HG02759 (cell line): ENCODE measurements at regions not wholly inside any gene's neighbourhood (a gene's known extent, or its start where the extent isn't known, plus 50 kb on each side); places are given as distances from the start of the nearest gene placed in this dataset.
"Not testable (repeated sequence)": the region's sequence is repeated elsewhere in the genome, so short reads cannot be mapped to it uniquely, and the experiment has no call there.

Source experiments
- ATAC-seq: cut with Tn5 transposase; IDR thresholded peaks from one replicate; pipeline ENCODE4 v1.9.1; 2021; ENCODE audit warnings: mild to moderate bottlenecking, moderate library complexity; ENCODE audit not compliant: unreplicated experiment

GRCh38 chr2:207321514-207321913 is 155.8 kb upstream of the KLF7 start:
- ATAC-seq, result no peak

- no peak for ATAC-seq
These were observed 158.3 kb upstream of the KLF7 start for GRCh38 chr2:207324001-207324400.

GRCh38 chr2:207327513-207327912 is 161.8 kb upstream of the KLF7 start:
- ATAC-seq, result no peak

GRCh38 chr2:207328944-207329386 is 163.2 kb upstream of the KLF7 start:
- peak; percentile 42 for ATAC-seq

- ATAC-seq, result peak; percentile 64
These were observed 165.2 kb upstream of the KLF7 start for GRCh38 chr2:207330912-207331311.

GRCh38 chr2:207331674-207332073 is 165.9 kb upstream of the KLF7 start:
- ATAC-seq, result no peak

- ATAC-seq, result peak; percentile 24
These were observed 166.9 kb upstream of the KLF7 start for GRCh38 chr2:207332480-207333212.

- no peak for ATAC-seq
These were observed 168.0 kb upstream of the KLF7 start for GRCh38 chr2:207333599-207334300.

- peak; percentile 13 for ATAC-seq
These were observed 168.5 kb upstream of the KLF7 start for GRCh38 chr2:207334301-207334623.

GRCh38 chr2:207334624-207335371 is 169.1 kb upstream of the KLF7 start:
- ATAC-seq, result peak; percentile 46

GRCh38 chr2:207337234-207338219 is 171.8 kb upstream of the KLF7 start:
- no peak for ATAC-seq

GRCh38 chr2:207338220-207338607 is 172.5 kb upstream of the KLF7 start:
- ATAC-seq, result no peak

GRCh38 chr2:207338610-207339009 is 172.9 kb upstream of the KLF7 start:
- ATAC-seq, result no peak

- no peak for ATAC-seq
These were observed 175.5 kb upstream of the KLF7 start for GRCh38 chr2:207341112-207341750.

- ATAC-seq, result no peak
These were observed 176.1 kb upstream of the KLF7 start for GRCh38 chr2:207341804-207342203.

- not testable (repeated sequence) for ATAC-seq
These were observed 179.0 kb upstream of the KLF7 start for GRCh38 chr2:207344596-207345394.

GRCh38 chr2:207351171-207351570 is 178.6 kb upstream of the CREB1 start:
- ATAC-seq, result no peak

- ATAC-seq, result peak; percentile 96
These were observed 176.6 kb upstream of the CREB1 start for GRCh38 chr2:207352978-207353671.

GRCh38 chr2:207353836-207354235 is 175.9 kb upstream of the CREB1 start:
- no peak for ATAC-seq
